HG03521 (cell line): ENCODE measurements at regions not wholly inside any gene's neighbourhood (a gene's known extent, or its start where the extent isn't known, plus 50 kb on each side); places are given as distances from the start of the nearest gene placed in this dataset.
"Not testable (repeated sequence)": the region's sequence is repeated elsewhere in the genome, so short reads cannot be mapped to it uniquely, and the experiment has no call there.

ENCODE experiments used
- ATAC-seq: cut with Tn5 transposase; IDR thresholded peaks from one replicate; pipeline ENCODE4 v1.9.1; 2021; ENCODE audit warnings: mild to moderate bottlenecking, moderate library complexity; ENCODE audit not compliant: unreplicated experiment

DNA sequence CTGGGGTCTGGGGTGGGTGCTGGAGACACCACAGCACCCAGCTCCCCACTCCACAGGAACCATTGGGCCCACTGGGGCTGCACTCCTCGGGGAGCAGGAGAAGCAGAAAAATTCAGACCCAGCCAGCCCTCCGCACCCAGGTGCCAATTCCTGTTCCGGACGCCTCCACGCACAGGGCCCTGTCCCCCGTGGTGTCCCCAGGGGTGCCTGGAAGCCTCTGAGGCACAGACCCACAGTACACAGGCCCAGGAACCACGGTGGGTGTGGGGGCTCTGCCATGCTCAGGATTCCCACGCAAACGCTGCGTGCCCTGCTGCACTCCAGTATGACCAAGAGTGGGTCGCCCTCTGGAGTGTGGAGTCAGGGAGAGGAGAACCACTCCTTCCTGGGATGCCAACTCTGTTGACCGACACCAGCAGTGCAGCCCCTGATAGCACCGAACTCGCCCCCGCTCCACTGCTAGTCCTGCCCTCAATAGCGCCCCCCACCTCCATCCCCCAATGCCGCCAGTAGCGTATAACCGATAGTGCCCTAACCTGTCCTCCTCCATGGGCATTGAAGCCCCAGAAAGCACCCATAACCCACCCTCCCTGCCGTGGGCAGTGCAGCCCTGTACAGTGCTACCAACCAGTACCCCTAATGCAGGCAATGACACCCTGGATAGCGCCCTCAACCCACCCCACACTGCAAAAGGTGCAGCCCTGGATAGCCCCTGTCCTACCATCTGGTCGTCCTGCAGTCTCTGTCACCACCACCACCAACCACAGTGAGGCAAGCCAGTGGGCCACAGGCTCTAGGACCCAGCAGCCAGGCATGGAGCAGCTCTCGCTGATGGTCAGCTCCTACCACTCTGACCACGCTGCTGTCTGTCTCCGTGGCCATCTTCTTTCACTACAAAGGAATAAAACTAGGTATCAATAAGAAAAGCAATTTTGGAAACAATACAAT, 2877.2 kb downstream of the RPIA start:
- ATAC-seq = not testable (repeated sequence)

DNA sequence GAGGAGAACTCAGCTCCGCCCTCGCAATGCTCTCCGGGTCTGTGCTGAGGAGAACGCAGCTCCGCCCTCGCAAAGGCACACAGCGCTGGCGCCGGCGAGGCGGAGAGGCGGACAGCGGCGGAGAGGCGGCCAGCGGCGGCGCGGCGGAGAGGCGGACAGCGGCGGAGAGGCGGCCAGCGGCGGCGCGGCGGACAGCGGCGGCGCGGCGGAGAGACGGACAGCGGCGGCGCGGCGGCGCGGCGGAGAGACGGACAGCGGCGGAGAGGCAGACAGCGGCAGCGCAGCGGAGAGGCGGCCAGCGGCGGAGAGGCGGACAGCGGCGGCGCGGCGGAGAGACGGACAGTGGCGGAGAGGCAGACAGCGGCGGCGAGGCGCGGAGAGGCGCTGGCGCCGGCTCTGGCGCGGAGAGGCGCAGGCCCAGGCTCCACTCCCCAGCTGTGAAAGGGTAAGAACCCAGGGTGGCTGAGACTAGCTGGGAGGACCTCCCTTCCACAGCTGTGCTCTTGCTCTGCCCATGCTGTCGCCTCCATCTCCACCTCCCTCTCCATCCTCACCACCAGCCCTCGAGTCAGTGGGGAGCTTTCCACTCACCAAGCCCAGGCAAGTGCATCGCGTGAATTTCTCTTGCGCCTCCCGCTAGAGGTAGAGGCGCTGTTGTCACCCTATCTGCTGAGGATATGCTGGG, 2879.9 kb downstream of the RPIA start:
- not testable (repeated sequence) for ATAC-seq

DNA sequence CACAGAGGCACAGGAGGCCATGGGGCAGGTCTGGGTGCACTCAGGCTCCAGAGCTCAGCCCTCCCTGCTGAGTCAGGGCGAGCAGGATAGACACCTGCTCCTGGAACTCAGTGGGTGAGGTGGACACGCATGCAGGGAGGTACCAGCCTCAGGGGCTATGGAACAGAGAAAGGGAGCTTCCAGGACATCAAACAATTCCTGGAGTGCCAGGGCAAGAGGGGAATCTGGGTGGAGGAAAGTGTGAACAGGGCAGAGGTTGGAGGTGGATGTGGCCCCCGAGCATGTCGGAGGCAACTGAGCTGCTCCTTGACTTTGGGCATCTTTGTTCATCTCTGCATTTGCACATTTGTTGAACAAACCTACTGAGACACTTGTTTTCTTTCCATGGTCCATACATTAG, 2881.5 kb downstream of the RPIA start:
- not testable (repeated sequence) for ATAC-seq

DNA sequence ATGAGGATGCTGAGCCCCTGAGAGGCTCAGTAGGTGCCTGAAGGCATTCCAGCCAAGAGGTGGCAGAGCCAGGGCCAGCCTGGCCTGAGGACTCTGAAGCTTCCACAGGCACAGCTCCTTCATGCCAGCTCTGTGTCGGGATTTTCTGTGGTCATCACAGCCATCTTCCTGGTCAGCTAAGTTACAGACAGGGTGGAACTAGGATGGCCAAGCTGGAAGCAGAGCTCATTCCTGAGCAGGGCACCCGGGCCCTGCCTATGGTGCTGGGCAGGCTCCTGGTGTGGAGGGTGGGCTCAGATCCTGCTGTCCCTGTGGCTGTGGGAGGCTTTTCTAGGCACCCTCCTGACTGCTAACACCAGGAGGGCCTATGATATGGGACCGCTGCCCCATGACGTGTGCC, 2882.3 kb downstream of the RPIA start:
- not testable (repeated sequence) for ATAC-seq

DNA sequence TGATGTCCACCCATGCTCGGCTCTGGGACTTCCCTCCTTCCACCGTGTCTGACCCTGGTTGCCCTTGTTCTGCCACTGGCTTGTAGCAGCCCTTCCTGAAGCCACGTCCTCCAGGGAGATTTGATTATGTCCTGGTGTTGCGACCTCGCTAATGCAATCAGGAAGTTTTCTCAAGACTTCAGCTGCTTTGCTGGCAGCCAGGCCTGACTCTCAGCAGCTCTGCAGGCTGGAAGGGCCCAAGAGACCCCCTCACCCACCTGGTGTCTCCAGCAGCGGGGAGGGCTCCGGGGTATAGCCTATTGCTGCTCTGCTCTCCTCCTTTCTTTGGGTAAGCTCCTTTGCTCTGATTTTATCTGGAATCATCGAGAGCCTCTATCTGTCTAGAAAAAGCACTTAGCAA, 2882.8 kb downstream of the RPIA start:
- ATAC-seq = not testable (repeated sequence)

DNA sequence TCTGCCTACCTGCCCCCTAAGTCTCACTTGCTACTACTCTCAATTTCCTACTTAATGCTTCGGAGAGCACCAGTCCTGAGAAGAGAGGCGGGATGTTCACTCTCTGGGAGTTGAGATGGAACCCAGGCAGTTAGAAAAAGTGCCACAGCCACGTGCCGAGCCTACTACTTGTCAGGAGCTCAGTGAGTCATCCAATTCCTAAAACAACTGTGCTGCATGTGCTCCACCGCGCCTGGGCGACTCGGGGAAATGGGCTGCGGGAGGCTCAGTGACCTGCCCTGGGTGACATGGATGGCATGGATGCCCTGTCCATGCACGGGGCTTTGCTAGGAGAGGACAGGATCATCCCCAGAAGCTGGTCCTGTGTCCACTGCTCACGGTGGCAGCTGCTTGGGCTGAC, 2884.2 kb downstream of the RPIA start:
- ATAC-seq = not testable (repeated sequence)

DNA sequence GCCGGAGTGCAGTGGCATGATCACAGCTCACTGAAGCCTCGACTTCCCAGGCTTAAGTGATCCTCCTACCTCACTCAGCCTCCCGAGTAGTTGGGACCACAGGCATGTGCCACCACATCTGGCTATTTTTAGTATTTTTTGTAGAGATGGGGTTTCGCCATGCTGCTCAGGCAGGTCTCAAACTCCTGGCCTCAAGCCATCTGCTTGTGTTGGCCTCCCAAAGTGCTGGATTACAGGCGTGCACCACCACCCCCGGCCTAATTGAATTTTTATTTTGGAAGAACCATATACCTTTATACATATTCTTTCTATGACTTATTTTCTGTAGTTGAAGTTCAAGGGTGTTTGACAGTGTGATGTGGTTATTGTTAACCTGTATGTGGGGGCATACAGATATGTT, 2885.9 kb downstream of the RPIA start:
- ATAC-seq = not testable (repeated sequence)

DNA sequence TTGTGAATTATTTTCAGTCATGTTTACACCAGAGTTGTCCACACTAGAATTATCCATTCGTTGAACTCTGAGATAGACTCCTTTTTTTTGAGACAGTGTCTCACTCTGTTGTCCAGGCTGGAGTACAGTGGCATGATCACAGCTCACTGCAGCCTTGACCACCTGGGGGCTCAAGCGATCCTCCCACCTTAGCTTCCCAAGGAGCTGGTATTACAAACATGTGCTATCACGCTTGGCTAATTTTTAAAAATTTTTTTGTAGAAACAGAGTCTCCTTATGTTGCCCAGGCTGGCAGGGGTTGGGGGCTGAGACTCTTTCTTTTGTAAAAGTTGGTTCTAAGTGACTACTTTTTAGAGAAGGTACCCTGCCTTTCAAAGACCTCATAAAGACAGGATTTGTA, 2887.2 kb downstream of the RPIA start:
- not testable (repeated sequence) for ATAC-seq

DNA sequence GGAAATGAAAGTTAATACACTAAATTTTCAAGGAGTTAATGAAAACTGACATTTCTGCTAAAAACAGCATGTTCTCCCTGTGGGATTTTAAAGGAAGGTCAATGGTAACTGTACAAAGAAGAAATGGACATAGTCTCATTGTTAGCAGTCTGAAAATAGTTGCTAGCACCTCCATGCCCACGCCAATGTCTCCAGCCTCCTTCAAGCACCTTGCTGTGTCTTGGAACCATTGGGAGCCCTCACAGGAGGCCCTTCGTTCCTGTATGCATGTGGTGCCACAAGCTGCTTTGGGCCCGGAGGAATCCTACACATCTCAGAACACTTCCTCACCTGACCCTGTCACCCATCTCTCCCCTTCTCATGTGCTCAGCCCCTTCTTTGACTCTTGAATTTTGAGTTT, 2888.1 kb downstream of the RPIA start:
- ATAC-seq = not testable (repeated sequence)

DNA sequence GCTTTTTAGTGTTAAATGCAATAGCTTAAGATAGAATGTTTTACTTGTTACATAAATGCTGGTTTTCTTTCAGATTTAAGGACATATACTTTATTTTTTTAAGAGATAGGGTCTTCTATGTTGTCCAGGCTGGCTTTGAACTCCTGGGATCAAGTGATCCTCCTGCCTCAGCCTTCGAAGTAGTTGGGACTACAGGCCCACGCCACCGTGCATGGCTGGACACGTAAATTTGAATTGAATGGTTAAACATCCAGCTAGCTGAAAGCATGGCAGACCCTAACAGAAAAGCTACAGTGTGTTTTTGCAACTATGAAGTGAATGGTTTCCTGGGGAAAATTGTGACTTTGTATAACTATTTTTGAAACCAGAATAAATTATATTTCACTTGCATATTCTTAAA, 2888.6 kb downstream of the RPIA start:
- not testable (repeated sequence) for ATAC-seq

DNA sequence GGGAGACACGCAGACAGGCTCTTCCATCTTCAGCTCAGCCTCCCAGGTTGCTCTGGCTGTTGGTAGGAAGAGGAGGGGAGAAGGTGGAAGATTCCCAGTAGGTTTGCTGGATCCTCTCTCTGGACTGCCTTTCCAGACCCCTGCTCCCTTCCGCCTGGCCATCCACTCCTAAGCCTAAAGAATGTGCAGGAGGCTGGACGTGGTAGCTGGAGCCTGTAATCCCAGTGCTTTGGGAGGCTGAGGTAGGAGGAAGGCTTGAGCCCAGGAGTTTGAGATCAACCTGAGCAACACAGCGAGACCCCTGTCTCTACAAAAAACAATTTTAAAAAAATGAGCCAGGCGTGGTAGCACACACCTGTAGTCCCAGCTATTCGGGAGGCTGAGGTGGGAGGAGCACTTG, 2895.6 kb downstream of the RPIA start:
- not testable (repeated sequence) for ATAC-seq

DNA sequence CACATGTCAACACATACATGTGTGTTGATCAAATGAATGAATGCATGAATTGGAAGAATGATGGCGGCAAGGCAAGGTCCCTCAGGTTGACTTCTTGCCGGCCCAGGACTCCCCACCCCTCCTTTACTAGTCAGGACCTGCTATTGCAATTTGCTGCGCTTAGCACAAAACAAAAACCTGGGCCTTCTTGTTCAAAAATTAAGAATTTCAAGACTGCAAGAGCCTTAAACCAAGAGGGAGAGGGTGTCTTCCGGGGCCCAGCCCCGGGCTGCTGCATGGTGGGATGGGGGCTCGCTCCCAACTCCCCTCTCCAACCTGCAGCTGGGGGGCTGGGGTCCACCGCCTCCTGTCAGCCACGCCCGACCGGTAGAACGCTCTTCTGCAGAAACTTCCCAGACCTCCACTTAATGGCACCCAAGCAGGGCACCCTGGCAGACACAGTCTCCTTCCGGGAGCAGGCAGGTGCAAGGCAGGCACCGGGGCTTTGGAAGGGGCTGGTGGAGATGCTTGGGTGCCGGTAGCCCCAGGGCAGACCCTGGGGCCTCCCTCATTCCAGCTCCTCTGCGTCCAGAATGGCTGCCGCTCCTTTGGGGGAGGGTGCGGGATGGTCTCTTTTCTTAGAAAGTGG, 2896.5 kb downstream of the RPIA start:
- ATAC-seq = not testable (repeated sequence)

DNA sequence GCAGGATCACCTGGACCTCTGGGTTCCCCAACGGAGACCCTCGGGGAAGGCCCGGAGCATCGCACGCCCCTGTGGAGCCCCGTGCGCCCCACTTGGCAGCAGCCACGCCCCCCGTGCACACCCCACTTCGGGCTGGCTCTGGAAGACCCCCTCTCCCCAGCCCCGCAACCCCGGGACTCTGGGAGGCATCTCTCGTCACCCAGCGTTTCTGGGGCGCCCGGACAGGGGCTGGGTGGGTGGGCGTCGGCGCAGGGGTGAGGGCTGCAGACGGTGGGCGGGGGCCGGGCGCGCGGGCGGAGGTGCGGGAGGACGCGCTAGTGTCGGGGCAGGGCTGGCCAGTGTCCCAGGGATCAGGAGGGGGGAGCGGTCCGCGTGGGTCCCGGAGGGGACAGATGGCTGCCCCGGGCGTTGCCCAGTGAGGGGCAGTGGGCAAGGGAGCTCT, 2897.3 kb downstream of the RPIA start:
- ATAC-seq = not testable (repeated sequence)

DNA sequence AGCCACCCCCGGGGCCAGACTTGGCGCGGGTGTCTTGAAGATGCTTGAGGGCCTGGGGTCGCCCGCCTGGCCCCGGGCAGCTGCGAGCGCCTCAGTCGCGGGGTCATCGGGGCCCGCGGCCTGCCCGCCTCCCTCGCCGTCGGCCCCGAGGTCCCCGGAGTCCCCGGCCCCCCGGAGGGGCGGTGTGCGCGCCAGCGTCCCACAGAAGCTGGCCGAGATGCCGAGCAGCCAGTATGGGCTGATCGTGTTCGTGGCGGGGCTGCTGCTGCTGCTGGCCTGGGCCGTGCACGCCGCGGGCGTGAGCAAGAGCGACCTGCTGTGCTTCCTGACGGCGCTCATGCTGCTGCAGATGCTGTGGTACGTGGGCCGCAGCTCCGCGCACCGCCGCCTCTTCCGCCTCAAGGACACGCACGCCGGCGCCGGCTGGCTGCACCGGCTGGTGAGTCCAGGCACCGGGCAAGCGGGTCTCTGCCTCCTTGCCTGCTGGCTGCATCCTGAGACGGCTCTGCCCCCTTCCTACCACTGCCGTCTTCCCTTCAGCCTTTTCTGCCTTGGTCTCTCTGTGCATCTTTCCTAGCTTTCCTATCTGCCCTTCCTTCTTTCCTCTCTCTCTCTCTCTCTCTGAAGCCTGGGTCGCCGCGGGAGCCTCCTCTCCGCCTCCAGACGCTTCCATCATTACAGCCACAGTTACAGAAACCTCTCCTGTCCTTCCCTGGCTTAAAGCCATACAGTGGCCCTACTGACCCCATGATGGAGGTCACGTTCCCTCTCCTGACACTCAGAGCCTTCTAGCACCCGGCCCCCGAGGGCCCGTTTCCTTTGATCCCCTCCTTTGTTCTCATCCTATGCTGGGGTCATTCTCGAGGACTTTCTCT, 2898.2 kb downstream of the RPIA start:
- ATAC-seq = not testable (repeated sequence)

DNA sequence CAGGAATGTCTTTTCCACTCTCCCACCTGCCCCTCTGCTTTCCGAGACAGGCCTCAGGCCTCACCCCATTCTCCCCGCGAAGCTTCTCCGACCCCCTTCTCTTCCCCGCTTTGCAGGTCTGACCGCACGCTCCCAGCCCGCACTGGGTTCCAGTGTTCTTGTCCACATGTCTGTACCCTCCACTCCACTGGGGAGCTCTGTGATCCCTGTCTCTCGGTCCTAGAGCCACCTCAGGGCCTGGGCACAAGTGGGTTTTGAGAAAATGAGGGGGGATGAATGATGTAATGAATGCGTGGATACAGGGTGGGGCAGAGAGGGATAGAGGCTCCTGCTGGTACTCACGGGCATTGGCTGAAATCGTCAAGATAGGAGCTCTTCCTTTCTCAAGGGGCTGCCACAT, 2898.9 kb downstream of the RPIA start:
- not testable (repeated sequence) for ATAC-seq

DNA sequence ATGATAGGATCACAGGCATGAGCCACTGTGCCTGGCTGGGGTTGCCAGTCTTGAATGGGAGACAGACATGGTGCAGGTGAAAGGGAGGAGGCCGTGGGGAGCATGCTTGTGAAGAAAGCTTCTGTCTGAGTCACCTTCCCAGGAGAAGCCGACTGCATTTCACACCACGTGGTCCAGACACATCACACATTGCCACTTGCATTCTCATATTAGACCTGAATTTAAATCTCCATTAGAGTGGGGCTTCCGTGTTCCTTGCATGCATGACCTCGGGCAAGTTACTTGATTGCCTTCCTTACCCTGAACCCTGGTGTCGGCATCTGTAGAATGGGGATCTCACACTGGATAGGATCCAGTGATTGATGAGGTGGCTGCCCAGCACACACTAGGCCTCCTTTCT, 2899.6 kb downstream of the RPIA start:
- not testable (repeated sequence) for ATAC-seq

DNA sequence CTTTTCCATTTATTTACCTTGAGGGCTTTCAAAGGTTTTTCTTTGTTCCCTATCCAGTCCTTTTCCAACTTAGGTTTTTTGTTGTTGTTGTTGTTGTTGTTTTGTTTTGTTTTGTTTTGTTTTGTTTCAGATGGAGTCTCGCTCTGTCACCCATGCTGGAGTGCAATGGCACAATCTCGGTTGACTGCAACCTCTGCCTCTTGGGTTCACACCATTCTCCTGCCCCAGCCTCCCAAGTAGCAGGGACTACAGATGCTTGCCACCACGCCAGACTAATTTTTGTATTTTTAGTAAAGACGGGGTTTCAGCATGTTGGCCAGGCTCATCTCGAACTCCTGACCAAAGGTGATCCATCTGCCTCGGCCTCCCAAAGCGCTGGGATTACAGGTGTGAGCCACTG, 2906.0 kb downstream of the RPIA start:
- not testable (repeated sequence) for ATAC-seq

DNA sequence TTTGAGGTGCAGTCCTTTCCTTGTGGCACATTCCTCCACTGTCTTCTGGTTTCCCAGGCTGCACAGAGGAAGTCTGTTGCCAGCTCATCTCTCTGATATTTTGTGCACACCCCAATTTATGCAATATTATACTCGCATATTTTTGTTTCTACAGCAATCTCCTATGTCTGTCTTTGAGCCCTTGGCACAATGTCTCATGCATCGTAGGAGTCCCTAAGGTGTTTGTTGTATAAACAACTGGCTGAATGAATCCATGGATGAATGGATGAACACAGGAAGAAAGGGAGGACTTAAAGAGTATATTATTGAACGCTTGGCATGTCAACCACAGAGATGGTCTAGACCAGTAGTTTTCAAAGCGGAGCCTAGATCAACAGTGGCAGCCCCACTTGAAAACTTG, 2907.0 kb downstream of the RPIA start:
- ATAC-seq = not testable (repeated sequence)

DNA sequence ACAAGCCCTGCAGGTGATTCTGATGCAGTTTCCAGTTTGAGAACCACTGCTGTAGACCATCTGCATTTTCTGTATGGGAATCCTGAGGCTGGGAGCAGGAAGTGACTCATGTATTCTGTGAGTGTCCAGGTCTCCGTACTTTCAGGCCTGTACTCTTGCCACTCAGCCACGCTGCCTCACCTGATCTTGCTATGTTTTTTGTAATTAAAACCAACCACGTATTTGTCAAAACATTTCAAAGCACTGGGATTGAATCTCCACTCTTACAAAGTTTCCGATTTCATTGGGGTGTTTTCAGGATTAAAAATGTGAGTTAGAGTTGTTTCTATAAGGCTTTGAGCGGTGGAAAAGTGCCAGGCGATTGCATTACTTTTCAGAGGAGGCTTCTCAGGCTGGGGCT, 2907.5 kb downstream of the RPIA start:
- not testable (repeated sequence) for ATAC-seq

DNA sequence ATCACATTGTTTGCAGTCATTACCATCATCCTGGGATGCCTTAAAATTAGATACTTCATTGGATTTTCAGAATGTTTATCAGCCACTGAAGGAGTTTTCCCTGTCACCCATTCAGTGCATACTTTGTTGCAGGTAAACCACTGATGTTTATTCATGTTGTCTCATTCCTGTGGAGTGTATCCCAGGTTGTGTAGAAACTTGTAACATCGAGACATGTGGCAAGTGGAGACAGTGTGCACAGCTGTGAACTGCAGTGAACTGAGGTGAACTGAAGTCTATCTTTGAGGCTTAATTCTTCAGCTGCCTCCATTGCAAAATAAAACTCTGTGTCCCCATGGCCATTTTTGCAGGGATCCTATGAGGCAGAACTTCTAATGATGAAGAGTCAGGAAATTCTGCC, 2911.4 kb downstream of the RPIA start:
- not testable (repeated sequence) for ATAC-seq
